CD4-positive, alpha-beta T cell treated with Interleukin-12 subunit alpha and Interleukin-12 subunit beta, for 1 hour (primary cell): ENCODE measurements at regions not wholly inside any gene's neighbourhood (a gene's known extent, or its start where the extent isn't known, plus 50 kb on each side); places are given as distances from the start of the nearest gene placed in this dataset.

Experiments used
- DNase-seq: peaks from one replicate; pipeline ENCODE4 v3.0.0-alpha.2; 2020

DNA sequence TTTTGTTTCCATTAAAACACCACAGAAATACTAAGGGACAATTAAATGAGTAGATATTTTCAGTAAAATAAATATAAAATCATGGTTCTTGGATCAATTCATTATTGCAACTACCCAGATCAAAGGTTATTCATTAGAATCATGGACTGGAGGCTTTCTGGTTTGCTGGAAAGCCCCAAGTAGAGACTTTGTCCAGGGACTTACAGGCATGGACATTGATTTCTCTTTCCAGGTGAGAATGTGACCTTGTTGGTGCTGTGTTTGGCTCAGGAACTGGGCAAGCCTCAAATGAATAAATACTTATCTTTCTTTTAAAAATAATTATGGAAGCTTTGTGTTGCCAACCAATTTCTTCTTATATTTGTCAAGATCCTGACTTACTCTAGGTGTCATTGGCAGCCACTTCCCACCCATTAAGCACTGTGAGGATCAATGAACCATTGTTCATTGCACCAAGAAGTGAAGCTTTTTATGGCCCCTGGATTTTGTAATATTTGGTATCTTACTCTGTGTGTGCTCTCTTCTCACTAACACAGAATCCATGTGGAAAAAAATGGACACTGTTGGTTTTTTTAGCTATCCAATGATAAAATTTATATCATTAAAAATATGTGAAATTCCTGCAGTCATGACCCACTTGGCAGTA lies 205.8 kb upstream of the NRXN1 start:
- DNase-seq: no peak

DNA sequence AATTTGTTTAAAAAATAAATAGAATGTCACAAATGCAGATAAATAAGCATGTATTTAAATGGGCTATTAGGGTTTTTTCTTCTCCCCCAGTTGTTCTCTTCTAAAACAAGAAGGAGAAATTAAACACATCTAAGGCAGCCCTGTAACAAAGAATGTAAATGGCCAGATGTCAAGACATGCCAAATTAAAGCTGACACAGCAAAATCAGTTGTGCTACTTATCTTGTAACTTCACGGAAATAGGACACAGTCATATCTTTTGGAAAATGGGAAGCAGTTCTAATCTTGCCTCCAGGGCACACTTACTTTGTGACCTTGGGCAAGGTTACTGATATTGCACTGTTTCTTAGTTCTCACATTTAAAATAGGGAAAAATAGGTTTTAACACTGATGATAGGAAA lies 200.1 kb upstream of the NRXN1 start:
- no peak for DNase-seq

DNA sequence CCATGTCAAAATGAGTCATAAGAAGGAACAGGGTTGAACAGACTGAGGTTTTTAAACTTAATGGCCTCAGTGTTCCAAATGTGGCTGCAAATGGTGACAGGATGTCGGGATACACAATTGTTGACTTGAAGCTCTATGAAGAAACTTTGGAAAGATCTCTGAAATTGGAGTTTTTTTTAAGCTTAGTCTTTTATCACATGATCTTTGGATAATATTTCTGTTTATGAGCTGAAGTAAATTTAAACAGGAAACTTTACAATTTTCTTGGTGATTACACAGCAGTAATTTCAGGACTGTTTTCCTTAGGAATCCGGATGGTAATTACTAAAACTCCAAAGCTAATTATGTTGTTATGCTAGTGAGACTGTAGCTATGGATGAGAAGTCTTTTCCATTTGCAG lies 199.1 kb upstream of the NRXN1 start:
- DNase-seq: no peak

DNA sequence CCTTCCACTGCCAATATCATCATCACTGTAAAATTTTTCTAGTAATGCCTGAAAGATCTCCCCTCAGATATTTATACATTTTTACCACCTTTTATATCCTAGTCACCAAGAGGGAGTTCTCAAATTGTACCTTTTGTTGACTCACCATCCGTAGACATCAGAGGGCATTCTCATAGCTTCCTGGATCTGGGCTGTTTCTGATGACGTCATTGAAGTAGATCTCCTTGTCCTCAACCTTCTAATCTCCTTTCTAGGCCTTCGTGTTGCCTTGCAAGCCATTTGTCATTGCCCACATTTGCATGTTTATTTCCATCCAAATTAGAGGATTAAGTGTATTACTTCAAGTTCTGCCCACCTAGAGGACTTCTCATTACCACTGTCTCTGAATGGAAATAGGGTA lies 193.4 kb upstream of the NRXN1 start:
- no peak for DNase-seq

DNA sequence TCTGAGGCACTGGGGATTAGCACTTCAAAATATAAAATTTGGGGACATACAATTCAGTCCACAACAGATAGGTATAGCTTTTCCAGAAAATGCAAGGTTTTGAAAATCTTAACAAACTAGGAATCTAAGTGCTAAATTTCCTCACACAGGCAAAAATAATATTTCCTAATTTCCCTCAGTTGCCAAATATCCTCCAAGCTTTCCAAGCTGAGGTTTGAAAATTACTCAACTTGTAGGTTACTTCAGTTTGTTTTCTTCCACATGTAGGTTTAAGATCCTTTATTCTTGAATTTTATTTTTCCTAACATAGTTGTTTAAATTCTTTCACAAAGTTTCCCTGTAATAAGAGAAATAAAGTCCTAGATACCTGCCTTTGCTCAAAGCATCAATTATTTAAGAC lies 192.9 kb upstream of the NRXN1 start:
- DNase-seq: no peak

DNA sequence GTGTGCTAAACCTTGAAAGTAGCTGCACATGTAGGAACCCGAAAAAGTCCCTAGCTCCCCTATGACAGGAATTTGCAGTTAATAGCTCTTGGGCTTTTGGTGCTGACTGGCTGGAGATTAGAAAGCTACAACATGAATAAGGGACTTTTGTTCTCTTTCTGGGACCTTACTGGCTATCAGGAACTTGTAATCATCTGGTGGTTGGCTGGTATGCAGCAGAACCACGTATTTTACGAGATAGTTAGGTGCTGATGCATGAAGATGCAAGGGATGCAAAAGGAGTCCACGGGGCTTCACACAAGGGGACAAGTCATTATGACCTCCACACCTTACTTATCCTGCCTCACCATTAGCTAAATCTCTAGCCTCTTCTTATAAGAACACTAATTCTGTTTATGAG lies 190.2 kb upstream of the NRXN1 start:
- no peak for DNase-seq

DNA sequence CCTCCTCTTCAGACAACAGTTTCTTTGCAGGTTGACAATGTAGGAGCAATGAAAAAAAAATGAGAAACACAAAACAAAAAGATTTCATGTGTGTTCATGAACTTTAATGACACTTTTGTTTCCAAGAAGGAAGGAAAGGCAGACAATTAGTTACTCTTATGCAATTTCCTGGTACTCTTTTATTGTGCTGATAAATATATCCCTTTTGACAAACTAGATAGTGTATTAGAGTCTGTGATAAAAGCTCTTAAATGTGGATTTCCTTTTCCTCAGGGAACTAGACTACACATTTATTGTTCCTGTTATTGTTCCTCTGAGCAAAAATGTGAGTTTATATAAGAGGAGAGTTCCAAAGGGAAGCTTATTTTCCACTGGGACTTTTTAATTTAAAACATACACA lies 188.7 kb upstream of the NRXN1 start:
- no peak for DNase-seq

DNA sequence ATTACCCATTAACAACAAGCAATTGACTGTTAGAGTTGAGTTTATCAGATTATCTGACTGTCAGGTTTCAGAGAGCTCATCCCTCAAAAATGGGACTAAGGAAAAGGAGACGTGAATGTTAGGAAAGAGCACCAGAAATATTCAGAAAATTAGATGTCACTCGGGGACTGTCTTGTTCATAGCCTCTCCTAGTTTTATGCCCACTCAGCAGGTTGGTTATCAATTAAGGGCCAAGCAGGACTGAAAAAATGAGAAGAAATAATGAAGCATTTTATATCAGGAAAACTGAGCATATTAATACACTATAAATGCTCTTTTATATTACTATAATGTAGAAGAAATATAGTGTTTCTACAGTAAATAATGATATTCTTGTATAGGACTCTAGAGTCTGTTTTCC lies 188.1 kb upstream of the NRXN1 start:
- no peak for DNase-seq

DNA sequence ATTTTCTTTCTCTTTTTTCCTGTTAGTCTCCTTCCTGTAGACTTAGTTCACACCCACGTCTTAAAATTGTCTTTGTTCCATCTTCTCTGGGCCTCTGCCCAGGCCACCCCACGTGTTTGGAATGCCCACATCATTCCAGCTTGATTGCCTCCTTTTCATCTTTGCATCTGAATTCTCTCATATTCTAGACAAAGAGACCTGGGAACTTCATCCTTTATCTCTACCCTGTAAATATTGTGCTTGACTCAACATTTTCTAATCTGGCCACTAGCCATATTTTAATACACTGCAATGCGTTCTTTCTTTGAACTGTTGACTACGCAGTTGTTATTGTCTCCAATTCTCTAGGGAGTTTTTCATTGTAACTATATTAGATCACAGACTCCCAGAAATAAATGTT lies 187.5 kb upstream of the NRXN1 start:
- no peak for DNase-seq

DNA sequence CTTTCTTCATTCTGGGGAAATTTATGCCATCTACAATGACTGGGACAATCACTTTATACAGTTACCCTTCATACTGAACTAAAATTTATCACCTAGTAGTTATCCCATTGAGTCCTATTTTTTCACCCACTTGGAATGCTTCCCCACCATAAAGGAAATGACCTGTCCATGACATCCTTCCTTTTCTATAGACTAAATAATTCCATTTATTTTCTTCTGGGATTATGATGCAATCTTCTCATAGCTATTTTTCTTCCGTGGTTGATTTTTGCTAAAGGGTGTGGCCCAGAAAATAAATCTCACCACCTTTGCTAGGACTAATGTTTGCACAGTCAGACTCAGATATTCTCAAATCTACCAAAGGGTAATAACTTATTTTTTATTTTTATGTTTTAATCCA lies 186.1 kb upstream of the NRXN1 start:
- no peak for DNase-seq

DNA sequence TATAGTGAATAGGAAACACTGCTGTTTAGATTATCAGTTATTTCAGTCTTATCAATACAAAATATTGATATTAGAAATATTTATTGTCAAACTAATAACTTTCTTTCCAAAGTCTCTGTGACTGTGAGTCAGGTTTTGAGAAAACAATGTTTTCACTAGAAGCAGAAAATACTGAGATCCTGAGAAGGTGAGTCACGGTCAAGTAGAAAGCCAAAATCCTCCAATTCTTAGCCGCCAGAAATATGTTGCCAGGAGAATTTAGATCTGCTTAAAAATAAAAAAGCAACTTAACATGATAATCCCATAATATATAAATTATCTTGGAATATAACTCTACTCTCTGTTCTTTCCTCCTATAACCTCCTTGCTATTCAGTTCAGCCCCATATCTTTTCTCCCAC lies 181.9 kb upstream of the NRXN1 start:
- DNase-seq: no peak

DNA sequence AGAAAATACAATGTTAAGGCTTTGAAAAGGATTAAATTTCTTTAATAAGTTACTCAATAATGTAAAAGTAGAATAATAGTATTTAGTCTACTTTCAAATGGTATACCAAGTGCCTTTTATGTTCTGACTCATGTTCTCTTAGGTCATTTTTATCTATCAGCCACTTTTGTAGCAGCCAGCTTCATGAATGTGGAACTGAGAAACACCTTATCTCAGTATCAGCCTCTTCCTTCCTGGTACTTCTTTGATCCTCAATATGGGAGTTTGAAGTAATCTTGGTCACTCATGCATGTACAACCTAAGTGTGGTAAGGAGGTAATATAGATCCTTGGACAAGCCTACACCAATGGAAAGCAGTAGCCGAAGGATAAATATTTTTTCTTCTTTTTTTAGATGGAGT lies 180.4 kb upstream of the NRXN1 start:
- DNase-seq: no peak

DNA sequence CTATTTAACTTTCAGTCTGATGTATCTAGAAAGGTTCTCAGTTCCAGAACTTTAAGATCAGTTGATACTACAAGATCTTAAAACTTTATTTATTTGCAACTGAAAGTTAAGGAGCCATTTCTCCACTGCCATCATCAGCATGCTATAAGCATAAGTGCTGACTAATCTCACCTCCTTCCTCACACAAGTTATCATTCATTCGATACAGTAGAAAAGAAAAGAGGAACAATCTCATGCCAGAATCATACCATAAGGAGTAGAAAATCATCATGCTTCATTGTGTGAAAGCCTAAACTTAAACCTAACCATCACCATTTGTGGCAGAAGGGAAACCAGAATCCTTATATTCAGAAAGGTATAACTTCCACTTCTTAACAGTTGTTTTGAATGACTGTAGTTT lies 176.6 kb upstream of the NRXN1 start:
- no peak for DNase-seq

DNA sequence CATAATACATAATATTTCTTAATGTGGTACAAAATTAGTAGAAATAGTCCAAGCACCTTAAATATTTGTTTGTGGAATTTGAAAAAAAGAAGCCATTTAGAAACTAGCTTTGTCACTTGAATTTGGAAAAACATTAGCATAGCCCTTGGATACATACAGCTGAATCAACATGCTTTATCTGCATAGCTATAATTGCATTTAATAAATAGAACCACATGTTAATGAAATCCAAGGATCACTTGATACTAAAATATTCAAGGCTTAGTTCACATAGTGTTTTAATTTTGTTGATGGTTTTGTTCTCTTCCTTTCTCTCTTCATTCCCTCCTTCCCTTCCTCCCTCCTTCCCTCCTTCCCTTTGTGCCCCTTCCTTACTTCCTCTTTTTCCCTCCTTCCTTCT lies 169.4 kb upstream of the NRXN1 start:
- no peak for DNase-seq

DNA sequence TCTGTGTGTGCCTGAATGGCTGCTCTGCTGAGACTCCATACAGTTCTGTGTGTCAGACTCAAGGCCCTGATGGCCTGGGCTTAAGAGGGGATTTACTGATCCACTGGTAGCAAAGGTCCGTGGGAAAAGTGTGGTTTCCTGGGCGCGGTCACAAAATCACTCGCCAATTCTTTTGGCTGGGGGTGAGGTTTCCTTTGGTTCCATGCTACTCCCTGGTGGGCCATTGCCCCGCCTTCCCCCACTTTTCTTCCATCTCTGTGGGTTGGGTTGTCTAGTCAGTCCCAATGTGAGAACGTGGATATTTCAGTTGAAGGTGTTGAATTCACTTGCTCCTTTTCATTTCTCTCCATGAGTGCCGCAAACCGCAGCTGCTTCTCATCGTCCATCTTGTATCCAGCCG lies 162.7 kb upstream of the NRXN1 start:
- no peak for DNase-seq

DNA sequence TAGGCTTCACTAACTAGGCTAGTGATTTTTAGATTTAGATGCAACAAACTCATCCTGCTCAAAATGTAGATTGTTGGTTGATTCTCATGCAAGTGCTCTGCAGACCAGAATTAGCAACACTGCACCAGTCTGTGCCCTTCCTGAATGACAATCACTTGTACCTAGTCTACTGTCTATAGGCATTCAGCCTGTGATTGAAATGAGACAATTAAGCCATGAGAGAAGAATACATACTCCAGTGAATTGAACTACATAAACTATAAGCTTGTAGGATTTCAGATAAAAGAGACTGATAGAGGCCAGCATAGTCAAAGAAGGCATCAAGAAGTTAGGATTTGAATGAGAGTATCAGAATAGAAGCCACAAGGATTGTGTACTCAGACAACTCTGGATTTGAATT lies 138.3 kb upstream of the NRXN1 start:
- no peak for DNase-seq

DNA sequence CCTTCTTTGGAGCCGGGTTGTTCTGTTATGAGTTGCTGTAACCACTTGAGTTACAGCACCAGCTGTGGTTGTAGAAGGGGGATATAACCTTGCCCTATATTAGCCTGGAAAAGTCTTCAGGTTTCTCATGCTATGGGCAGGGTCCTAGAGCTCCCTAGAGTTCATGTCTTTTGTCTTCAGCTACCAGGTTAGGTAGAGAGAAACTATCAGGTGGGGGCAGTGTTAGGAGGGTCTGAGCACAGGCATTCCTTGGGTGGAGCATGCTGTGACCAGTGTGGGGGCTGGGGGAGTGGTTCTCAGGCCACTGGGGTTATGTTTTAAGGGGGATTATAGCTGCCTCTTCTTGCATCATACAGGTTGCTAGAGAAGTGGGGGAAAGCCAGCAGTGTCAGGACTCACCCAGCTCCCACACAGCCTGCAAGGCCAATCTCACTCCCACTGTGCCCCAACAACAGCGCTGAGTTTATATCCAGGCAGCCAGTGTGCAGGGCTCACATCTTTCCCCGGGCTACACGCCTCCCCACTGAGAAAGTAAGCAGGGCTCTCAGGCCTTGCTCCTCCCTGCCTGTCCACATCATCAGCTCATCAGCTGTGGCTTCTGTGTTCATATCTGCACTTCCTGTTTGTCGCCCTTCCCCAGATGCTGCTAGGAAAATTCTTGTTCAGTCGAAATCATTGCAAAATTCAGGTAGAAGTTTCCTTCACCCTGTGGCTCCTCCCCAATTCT lies 133.8 kb upstream of the NRXN1 start:
- no peak for DNase-seq

DNA sequence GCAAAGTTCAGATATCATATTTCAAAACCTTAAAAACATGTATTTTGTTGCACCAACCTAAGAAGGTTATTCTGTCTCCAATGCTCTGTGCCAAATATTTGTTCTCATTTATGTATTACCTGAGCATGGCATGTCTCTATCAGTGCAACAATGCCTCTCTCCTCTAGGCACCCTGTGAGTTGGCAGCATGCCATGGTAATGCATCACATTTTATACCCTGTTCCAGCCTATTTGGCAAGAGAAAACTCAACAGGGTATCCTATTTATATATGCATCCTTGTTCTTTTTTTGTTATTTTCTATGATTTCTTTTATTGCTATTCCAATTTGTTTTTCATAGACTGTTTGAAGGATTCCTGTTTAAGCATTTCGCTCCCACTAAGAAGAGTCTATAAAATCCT lies 126.3 kb upstream of the NRXN1 start:
- DNase-seq: no peak

DNA sequence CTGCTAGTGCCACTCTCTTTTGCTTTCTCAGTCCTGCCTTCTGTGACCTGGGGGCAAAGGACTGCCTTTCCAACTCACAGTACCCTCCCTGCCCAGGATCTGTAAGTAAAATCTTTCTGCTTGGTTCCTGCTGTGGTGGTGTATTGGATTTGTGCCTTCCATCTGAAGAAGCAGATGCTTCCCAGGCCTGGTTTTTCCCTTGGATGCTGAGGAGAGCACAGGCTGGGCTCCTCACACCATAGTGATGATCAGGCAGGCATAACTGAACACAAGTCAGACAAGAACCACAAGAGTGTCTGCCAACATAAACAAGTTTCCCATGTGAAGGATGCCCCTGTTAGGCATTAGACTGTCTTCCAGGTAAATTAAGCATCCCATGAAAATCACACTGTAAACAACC lies 121.3 kb upstream of the NRXN1 start:
- no peak for DNase-seq

DNA sequence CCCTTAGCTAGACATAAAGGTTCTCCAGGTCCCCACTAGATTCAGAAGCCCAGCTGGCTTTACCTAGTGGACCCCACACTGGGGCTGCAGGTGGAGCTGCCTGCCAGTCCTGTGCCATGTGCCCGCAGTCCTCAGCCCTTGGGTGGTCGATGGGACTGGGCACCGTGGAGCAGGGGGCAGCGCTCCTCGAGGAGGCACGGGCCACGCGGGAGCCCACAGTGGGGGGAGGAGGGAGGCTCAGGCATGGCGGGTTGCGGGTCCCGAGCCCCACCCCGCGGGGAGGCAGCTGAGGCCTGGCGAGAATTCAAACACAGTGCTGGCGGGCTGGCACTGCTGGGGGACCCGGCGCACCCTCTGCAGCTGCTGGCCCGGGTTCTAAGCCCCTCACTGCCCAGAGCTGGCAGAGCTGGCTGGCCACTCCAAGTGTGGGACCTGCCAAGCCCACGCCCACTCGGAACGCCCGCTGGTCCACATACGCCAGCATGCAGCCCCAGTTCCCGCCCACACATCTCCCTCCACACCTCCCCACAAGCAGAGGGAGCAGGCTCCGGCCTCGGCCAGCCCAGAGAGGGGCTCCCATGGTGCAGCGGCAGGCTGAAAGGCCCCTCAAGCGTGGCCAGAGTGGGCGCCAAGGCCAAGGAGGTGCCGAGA lies 119.7 kb upstream of the NRXN1 start:
- DNase-seq: no peak

DNA sequence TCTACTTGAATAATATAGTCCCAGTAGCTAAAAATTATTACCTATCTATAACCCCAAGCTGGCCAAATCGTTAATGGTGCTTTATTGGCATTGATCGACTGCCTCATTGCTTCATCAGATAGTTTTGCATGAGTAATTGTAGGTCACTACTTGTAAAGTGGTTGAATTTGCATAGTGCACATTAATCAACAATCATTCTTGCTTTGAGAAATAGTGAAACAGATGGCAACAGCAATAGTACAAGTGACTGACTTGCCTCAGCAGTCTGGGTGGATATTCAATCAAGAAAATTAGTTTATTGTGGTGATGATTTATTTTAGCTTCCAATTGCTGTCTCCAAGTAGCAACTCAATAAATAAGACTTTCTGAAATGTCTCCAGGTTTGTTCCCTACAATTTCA lies 117.8 kb upstream of the NRXN1 start:
- DNase-seq: no peak

DNA sequence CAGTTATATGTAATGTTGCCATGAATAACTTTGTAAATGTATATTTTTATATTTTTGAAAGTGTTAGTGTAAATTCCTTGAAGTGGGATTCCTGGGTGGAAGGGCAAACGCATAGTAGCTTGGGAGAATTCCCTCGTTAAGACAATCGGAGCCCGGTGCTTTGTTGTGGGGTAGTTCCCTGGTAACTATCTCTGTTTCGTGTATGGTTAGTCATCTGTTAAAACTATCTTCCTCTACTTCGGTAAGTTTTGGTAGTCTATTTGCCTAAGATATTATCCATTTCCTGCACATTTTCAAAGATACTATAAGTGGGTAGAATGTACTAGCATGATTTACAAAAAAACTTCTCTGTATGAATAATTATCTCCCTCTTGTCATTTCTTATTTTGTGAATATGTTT lies 113.8 kb upstream of the NRXN1 start:
- DNase-seq: no peak

DNA sequence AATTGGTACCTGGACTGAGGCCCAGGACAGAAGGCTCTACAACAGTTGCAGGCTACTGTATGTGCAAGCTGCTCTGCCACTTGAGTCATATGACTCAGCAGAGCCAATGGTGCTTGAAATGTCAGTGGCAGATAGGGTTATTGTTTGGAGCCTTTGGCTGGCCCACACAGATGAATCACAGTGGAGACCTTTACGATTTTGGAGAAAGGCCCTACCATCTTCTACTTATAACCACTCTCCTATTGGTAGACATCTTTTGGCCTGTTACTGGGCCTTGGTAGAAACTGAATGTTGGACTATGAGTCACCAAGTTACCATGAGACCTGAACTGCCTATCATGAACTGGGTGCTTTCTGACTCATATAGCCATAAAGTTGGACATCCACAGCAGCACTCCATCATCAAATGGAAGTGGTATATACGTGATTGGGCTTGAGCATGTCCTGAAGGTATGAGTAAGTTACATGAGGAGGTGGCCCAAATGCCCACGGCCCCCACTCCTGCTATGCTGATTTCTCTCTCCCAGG lies 88.9 kb upstream of the NRXN1 start:
- DNase-seq: no peak

DNA sequence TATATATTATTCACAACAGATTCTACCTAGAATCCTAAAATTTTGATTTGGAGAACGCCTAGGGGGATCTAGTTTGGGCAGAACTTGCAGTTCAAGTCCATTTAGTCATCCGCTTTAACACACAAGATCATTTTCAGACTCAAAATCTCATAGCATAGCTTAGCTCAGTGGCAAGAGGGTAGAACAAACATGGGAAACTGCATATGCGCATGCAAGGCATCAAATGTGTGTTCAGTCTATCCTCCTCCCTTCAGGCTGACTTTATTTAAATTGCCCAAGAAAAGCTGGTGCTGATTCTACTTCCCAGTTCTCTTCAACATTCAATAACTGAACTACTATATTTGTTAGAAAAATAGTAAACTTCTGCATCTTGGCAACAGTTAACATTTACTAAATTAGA lies 79.6 kb upstream of the NRXN1 start:
- DNase-seq: no peak
